Endothelial cell of hepatic sinusoid (primary cell): ENCODE measurements at regions not wholly inside any gene's neighbourhood (a gene's known extent, or its start where the extent isn't known, plus 50 kb on each side); places are given as distances from the start of the nearest gene placed in this dataset.
"Not testable (repeated sequence)": the region's sequence is repeated elsewhere in the genome, so short reads cannot be mapped to it uniquely, and the experiment has no call there.

Experiments used
- in situ Hi-C: cut with HindIII; loops from 2 replicates; pipeline ENCODE4 v1.10.0; 2017; ENCODE audit warnings: low sequenced_read_pairs

DNA sequence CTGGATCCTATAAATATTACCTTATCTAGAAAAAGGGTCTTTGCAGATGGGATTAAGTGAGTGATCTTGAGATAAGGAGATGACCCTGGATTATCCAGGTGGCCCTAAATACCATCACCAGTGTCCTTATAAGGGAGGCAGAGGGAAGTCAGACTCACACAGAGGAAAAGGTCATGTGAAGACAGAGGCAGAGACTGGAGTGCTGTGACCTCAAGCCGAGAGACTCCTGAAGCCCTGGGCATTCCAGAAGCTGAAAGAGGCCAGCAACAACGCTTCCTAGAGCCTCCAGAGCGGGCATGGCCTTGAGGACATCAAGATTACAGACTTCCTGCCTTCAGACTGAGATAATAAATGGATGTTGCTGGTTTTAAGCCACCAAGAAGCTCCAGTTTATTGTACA lies 118.8 kb downstream of the ATPSCKMT start:
- in situ Hi-C loops: no loop called here

DNA sequence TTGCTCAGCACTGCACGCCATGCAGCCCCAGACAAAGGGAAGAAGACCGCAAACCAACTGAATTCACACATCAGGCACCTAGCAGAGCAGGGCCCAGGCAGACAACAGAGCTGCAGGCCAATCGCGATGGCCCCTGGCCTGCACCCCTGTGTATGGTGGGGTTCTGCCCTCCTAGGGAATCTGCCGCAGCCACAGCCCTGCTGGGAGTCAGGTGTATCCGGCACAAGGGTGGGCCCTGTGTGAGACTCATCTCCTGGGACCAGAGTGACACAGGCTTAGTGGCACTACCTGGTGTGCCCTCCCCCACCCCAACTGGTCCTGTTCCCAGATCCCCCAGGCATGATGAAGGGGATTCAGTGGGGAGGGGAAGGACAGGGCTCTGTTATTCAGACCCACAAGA lies 122.8 kb downstream of the ATPSCKMT start:
- in situ Hi-C loops: no loop called here

DNA sequence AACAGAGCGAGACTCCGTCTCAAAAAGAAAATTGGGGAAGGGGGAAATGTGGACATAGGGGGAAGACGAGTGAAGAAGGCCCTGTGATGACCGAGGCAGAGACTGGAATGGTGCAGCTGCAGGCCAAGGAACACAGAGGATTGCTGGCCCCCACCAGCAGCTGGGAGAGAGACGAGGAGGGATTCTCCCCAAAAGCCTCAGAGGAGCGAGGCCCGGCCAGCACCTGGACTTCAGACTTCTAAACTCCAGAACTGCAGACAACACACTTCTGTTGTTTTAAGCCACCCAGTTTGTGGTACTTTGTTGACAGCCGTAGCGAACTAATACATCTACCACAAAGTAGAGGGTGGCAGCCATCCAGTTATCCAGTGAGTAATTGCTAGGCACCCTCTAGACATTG lies 124.6 kb downstream of the ATPSCKMT start:
- in situ Hi-C loops: no loop called here

DNA sequence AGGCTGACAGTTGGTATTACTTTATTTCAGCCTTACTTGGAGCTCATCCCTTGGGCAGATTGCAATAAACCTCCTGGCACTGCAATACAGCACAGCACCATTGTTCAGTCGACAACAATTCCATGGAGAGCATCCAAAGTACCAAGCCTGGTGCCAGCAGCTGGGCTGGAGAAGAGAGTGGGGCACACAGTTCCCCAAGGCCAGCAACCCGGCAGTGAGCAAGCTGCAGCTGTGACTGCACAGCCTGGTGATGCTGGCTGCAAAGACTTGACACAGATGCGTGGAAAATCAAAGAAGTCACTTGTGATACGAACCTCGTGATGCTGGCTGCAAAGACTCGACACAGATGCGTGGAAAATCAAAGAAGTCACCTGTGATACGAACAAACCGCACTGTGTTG lies 125.4 kb downstream of the ATPSCKMT start:
- in situ Hi-C loops: no loop called here

DNA sequence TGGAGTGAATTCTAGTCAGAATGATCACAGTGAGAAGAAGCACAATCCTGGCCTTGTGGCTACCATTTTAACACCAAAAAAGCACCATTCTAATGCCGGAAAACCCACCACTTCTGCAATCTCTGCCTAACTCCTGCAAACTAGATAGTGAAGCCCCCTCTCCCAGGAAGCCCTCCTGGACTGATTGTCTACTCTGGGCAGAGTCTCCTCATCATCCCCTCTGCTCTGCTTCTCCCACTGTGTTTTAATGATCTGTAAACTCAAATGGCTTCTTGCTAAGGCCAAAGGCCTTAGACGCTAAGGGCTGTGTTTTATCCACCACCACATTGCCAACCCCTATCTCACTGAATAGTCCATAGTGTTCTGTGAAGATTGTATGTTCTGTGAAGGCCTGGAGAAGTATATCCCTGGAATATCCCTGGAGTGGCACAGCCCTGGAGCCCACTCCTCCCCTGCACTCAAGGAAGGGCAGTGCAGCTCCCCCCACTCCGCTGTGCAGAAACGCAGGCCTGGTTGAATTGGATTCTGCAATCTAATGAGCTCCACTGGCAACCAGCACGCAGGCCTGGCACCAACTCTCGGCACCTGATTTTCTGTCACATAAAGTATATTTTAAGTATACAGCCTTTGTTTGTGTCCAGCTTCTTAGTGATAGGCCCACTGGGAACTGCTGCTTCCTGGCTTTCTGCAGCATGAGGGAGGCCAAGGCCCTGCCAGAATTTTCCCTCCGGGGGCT lies 126.3 kb downstream of the ATPSCKMT start:
- in situ Hi-C loops: no loop called here

DNA sequence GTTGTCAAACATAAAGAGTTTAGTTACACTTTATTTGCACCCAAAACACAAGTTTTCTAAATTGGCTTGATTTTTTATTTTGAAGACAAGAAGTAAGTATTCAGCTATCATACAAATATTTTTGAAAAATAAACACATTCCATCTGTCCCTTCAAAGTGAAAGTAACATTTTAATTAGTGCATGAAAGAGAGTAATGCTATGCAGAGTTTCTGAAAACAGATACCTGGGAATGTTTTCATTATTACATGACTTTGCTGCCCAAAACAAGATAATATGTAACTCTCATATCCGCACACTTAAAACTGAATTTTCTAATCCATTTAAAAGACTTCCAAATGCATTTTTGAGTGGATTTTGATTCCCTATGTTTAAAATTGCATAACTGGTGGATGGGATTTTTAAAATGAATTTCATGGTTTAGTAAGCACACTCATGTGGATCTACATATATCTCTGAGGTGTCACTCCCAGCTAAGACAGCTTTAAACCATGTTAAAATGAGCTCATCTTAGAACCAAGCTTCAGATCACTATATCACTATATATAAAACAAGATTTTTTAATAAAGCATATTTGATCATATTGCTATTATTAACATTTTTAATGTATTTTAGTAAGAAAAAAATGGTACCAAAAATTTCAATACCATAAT lies 127.5 kb downstream of the ATPSCKMT start:
- in situ Hi-C loops: no loop called here

DNA sequence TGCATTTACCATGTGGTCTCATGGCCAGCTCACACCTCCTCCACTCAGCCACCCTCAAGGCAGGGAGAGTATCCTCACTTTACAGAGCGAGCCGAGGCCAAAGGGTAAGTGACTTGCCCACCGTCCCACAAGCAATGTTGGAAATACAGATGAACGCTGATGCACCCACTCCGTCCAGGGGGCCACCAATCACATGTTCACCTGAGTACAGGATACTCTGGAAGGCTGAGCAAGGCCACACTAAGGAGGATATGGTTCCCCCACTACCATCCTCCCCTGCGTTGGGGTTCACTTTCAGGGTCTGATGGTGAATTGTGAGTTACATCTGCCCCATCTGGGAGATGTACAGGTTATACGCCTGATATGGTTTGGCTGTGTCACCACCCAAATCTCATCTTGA lies 128.8 kb downstream of the ATPSCKMT start:
- in situ Hi-C loops: no loop called here

DNA sequence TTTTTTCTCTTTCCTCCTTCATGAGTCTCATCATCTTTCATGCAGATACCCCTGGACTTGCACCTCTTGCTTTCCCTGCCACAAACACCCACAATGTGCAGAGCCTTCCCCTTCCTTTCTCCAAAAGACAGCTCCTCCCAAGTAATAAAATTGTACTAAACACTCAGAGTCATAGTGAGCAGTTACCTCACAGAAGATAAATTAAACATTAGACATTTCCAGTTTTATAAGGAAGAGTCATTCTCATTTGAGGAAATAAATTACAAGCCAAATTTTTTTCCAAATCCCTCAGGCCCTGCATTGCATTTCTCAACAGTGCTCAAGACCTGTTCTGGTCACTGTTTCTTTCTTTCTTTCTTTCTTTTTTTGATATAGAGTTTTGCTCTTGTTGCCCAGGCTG lies 131.5 kb downstream of the ATPSCKMT start:
- in situ Hi-C loops: no loop called here

DNA sequence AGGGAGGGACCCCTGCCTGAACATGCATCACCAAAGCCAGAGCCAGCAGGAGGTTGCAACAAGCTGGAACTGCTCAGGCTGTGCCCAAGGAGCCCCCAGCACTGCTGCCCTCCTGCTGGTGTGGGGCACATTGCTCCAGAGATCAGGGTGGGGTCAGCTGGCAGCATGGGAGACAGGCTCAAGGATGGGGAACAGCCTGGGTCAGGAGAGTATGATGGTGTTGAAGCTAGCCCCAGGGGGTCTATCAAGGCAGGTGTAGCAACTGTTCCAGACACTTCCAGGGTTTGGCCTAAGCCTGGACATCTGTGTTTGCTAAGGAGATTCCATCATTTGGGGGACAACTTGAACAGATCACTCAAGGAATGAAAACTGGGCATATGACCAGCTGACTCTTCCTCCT lies 133.1 kb downstream of the ATPSCKMT start:
- in situ Hi-C loops: no loop called here

DNA sequence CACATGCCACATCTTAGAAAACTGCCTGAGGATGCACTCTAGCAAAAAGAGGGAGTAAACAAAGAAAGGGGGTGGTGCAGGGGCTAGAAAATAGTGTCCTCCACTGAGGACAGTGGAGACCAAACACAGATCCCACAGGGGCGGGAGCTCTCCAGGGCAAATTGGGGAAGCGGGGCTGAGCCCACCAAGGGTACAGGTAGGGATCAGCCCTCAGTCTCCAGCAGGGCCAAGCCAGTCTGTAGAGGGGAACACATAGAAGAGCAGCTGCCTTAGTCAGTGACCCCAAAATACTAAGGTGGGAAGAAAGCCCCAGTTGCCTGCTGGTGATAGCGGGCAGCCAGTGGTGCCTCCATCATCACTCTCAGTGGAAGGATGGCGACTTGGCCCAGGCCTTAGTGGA lies 134.0 kb downstream of the ATPSCKMT start:
- in situ Hi-C loops: no loop called here

DNA sequence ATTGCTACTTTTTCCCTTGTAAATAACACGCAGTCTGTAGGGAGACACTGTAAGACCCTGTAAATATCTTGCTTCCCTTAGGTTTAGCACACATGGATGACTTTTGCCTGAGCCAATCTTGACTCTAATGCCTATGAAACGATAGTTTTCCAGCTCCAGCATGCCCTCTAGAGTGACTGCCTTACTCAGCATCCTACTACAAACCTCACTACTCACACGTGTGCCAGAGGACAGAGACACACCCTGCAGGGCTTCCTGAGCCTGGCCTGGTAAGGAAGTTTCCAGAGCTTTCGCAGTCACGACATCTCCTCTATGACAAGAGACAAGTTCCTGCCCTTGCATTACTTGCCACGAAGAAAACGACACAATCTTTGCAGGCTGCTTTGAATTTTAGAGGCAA lies 138.1 kb downstream of the ATPSCKMT start:
- in situ Hi-C loops: no loop called here

DNA sequence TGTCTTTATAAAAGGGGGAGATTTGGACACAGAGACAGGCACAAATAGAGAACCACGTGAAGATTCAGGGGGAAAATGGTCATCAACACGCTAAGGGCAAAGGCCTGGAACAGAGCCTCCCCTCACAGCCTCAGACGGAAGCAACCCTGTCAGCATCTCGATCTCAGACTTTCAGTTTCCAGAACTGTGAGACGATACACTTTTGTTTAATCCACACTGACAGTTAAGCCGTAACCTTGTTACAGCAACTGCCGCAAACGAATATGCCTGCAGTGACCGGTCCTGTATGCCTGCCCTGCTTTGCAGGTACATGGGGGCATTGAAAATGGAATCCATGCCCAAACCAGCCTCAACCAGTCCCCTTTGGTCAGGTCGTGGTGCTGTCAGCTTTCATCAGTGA lies 139.5 kb downstream of the ATPSCKMT start:
- in situ Hi-C loops: no loop called here

DNA sequence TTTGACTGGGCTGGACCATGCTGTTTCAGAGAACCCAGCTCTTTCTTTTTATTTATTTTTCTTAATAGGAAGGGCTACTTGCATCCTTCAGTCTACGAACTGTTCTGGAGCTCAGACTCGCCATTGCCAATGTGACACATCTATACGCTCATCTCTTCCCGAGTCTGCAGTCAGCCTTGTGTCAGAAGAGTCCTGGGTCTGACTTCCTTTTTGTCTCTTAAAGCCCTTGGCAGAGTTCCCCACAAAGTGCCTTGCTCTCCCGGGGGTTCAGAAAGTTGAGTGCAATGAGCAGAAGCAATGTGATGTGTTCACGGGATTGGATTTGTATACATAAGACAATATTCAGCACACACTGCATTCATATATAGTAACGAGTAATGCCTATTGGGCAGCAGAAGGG lies 140.4 kb downstream of the ATPSCKMT start:
- in situ Hi-C loops: no loop called here

DNA sequence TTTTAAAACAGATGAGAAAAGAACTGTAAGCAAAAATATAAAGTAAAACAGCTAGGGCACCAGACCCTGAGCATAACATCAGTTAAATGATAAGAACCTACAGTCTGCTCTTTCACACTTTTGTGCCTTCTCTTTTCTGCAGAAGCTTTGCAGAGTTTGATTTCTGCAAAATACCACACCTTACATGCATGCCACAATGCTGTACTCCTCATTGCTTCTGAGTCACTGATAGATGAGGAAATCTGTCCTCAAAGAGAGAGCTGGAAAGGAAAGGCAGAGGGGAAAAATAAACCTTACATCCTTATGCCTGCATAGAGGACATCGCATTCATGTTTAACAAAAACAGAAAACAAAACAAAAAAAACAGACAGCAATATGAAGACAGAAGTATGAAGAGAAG lies 142.9 kb downstream of the ATPSCKMT start:
- in situ Hi-C loops: no loop called here

DNA sequence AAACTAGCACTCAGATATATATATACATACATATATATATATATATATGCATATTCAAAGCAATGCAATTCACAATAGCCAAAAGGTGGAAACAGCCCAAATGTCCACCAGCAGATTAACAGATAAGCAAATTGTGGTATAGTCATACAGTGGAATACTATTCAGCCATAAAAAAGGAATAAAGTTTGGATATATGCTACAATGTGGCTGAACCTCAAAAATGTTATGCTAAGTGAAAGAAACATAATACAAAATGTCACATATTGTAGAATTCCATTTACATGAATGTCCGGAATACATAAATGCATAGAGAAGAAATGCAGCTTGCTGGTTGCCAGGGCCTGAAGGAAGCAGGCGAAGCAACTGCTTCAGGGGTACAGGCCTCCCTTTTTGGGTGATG lies 143.4 kb downstream of the ATPSCKMT start:
- in situ Hi-C loops: no loop called here

DNA sequence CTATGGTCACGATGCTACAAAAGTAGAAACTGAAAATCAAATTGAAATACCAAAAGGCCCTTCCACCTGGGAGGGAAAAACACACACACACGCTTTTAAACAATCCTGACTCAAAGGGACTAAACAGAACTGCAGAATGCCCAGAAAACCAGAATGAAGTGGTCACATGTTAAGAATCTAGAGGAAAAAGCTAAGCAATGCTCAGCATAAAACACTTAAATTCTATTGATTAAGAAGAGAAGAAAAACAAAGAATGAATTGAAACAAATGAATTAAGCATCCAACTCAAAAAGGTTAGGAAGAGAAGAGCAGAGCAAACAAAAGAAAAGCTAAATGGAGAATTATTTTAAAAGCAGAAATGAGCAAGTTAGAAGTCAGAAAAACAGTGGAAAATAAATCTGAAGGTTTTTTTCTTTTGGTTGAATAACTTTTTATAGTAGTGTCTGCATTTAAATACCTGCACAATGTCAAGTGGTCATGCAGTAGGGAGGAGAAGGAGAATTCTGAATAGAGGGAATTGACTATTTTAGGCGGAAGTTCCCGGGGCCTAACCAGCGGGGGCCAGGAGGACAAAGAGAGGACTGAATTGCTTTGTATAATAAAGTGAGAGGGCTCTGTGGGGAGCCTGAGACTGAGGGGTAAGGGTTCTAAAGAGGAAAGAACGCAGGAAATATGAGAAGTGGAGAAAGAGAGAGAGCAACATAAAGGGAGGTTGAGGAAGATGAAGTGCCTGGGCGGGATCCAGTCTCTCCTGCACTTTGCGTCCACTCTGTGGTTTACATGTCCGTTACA lies 146.8 kb downstream of the ATPSCKMT start:
- in situ Hi-C loops: no loop called here

DNA sequence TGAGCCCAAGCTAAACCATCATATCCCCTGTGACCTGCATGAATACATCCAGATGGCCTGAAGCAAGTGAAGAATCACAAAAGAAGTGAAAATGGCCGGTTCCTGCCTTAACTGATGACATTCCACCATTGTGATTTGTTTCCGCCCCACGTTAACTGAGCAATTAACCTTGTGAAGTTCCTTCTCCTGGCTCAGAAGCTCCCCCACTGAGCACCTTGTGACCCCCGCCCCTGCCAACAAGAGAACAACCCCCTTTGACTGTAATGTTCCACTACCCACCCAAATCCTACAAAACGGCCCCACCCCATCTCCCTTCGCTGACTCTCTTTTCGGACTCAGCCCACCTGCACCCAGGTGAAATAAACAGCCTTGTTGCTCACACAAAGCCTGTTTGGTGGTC lies 147.5 kb downstream of the ATPSCKMT start:
- in situ Hi-C loops: not testable (repeated sequence)

DNA sequence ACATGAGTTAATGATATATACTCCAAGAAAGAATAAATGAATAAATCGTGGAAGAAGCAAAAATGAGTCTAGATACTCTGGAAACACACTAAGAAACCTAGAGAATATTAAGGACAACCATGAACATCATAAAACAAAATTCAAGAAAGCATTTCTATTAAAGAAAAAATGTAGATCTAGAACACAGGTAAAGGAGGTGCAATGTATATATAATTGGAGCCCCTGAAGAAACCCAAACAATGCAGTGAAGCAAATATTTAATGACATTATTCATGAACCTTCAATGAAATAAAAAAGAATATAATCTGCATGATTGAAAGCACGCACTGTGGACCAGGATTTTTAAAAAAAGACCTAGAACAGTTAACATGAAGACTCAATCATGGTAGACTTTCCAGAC lies 150.1 kb downstream of the ATPSCKMT start:
- in situ Hi-C loops: no loop called here

DNA sequence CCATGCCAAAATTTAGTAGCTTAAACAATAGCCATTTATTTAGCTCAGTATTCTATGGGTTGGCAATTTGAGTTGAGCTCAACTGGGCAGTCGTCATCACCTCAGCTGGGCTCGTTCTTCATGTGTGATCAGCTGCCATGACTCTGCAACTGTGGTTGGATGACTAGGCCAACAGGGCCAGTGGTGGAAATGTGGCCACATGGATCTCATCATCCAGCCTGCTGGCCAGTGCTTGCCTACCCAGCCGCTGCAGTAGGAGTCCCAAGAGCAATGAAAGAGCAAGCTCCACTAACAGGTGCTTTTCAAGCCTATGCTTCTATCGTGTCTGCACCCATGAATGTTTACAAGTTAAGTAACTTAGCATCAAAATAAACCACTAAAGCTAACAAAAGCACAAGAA lies 158.0 kb downstream of the ATPSCKMT start:
- in situ Hi-C loops: no loop called here

DNA sequence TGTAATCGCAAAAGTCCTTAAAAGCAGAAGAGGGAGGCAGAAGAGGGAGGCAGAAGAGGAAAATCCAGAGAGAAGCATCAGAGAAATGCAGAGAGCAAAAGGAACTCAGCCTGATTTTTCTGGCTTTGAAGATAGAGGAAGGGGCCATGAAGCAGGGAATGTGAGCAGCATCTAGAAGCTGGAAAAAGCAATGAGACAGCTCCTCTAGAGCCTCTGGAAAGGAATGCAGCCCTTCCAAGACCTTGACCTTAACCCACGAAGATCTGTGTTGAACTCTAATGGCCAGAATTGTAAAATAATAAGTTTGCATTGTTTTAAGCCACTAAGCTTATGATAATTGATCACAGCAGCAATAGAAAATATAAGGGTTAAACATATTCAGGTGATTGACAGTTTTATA lies 159.6 kb downstream of the ATPSCKMT start:
- in situ Hi-C loops: no loop called here

DNA sequence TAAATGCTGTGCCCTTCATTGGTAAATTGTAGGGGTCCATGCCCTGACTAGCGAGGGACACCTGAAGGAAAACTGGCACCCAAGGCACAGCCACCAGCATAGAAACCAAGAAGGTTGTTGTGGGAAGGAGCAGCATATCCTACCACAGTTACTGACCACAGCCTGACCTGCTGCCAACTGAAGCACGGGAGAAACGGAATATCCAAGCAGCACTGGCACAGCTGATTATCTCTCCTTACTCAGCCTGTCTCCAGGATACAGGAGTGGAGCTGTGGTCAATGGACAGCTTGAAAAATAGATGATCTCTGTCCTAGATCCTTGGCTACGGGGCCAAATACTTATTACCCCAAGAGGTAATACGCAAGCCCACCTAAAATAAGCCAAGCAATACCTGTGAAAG lies 164.5 kb downstream of the ATPSCKMT start:
- in situ Hi-C loops: no loop called here

DNA sequence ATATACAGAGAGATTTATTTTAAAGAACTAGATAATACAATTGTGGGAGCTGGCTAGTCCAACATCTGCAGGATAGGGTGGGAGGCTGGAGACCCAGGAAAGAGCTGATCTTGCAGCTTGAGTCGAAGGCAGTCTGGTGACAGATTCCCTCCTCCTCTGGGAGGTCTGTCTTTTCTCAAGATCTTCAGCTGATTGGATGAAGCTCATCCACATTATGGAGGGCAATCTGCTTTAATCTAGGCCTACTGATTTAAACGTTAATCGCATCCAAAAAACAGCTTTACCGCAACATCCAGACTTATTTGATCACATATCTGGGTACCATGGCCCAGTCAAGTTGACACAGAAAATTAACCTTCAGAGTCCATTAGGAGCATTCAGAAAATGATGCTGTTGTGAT lies 168.1 kb downstream of the ATPSCKMT start:
- in situ Hi-C loops: no loop called here
